ENCODE measurements at regions not wholly inside any gene's neighbourhood (a gene's known extent, or its start where the extent isn't known, plus 50 kb on each side); places are given as distances from the start of the nearest gene placed in this dataset.

DNA sequence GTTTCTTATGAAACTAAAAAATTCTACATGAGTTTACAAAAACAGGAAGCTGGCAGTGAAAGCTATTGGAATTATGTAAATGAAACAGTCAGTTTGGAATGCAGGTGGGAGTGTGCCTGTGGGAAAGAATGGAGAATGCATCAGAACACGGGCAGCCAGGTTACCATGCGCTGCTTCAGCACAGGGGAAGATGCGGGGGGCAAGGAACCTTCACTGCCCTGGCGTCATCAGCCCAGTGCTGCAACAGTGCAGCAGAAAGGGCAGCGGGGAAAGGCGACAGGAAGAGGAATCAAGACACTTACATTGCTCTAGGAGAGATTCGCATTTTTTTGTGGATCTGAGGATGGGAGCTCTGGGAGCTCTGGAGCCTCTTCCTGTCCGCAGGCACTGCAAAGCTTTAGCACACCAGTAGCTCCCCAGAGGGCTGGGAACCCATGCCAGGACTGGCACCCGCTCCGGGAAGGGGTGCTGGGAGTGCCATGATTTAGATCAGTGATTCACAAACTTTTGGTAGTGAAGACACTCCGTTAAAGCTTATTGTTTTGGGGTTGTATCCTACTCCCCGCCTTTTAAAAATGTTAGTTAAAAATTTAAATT, 64.1 kb upstream of the WDR26 start:
- DNase-seq (ENCODE audit: extremely low spot score): no peak
- POLR2A ChIA-PET: interaction anchor here (1.1 kb wide), 1 partner anchor 9 kb away, joined by 4 read pairs; no protein-coding TSS in a partner anchor
- CTCF ChIA-PET: interaction anchor here (0.6 to 4.5 kb wide), 16 partner anchors 10 to 424 kb away, joined by 3 to 38 read pairs (median 3); no protein-coding TSS in a partner anchor

DNA sequence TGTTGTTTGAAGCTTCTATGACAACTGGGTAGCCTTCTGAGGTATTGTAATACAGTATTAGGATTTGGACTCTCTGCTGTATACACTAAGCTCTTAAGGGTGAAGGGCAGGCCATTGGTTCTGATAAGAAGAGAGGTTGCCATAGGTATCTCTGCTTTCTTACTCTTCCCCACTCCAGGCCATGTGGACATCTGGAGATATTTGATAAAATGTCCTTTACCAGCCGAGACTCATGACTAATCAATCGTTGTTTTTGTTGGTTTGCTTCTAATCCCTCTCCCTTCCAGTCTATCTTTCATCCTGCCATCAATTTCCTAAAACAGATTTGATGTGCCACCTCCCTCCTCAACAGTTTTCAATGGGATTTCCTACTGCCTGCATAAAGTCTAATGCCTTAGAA, 64.6 kb upstream of the WDR26 start:
- TF ChIP-seq, protein P1, sequence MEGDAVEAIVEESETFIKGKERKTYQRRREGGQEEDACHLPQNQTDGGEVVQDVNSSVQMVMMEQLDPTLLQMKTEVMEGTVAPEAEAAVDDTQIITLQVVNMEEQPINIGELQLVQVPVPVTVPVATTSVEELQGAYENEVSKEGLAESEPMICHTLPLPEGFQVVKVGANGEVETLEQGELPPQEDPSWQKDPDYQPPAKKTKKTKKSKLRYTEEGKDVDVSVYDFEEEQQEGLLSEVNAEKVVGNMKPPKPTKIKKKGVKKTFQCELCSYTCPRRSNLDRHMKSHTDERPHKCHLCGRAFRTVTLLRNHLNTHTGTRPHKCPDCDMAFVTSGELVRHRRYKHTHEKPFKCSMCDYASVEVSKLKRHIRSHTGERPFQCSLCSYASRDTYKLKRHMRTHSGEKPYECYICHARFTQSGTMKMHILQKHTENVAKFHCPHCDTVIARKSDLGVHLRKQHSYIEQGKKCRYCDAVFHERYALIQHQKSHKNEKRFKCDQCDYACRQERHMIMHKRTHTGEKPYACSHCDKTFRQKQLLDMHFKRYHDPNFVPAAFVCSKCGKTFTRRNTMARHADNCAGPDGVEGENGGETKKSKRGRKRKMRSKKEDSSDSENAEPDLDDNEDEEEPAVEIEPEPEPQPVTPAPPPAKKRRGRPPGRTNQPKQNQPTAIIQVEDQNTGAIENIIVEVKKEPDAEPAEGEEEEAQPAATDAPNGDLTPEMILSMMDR (IDR thresholded peaks at IDR 0.05; ENCODE audit: control extremely low read depth, extremely low read depth, low read depth, missing control alignments): no peak
- POLR2A ChIA-PET: no interaction called here
- CTCF ChIA-PET: interaction anchor here (0.6 to 4.5 kb wide), 10 partner anchors 10 to 423 kb away, joined by 3 to 38 read pairs (median 4); no protein-coding TSS in a partner anchor
- DNase-seq (ENCODE audit: extremely low spot score): no peak

More for the DNA sequence above, 64.1 kb upstream of the WDR26 start:
- TF ChIP-seq, protein P1 (IDR thresholded peaks at IDR 0.05; ENCODE audit: control extremely low read depth, extremely low read depth, low read depth, missing control alignments): no peak

DNA sequence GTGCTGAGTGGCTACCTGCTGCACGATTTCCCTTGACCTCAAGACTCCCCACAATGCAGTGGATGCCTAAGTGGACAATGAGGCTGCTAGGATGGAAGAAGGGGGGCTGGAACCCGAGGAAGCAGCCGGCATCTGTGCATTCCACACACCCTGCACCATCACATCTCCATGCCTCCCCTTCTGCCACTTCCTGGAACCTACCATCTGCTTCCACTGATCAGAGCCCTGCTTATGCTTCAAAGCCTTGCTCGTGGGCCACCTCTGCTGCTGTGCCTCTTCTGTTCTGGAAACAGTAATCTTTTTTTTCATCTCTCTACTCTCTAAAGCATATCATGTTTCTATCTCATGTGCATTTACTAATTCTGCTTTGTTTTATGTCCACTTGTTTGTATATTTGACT, 66.2 kb upstream of the WDR26 start:
- no peak for DNase-seq (ENCODE audit: extremely low spot score)
- CTCF ChIA-PET: no interaction called here
- POLR2A ChIA-PET: no interaction called here
- TF ChIP-seq, protein P1 (IDR thresholded peaks at IDR 0.05; ENCODE audit: control extremely low read depth, extremely low read depth, low read depth, missing control alignments): no peak

GRCh38 chr1:224501836-224502235, 67.2 kb upstream of the WDR26 start:
- TF ChIP-seq, protein P1 (IDR thresholded peaks at IDR 0.05; ENCODE audit: control extremely low read depth, extremely low read depth, low read depth, missing control alignments): no peak
- CTCF ChIA-PET: interaction anchor here (0.9 to 5.6 kb wide), 2 partner anchors 12 kb away, joined by 3 to 53 read pairs; no protein-coding TSS in a partner anchor

DNA sequence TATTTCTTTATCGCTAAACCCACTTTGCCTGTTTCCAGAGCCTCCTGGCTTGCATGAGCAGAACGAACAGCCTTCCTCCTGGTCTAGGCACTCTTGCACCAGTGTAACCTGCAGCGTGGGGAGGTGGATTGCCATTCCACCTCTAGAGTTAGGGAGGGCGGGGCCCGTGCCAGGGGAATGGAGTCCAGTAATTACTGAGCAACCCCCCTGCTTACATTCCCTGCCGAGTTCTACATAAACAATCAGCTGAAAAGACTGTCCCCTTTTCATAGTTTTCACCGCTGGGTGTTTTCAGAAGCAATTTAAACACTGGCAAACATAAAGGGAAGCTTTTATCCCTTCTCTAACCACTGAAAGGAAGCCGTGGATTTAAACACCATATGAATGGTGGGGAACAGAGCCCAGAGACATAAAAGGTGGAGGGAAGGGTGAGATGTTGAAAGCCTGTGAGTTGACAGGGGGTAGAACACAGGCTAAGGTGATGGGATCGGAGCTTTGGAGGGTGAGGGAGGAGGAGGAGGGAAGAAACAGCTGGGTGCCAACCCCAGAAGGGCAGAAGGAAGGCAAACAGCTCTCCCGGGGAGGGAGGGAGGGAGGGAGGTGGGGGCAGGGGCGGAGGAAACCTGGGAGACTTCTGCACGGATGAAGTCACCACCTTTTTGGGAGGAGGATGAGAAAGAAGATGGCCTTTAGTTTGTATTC, 68.0 kb upstream of the WDR26 start:
- CTCF ChIA-PET: interaction anchor here (1.5 to 5.6 kb wide), 2 partner anchors 11 to 46 kb away, joined by 6 to 53 read pairs; no protein-coding TSS in a partner anchor
- TF ChIP-seq, protein P1 (IDR thresholded peaks at IDR 0.05; ENCODE audit: control extremely low read depth, extremely low read depth, low read depth, missing control alignments): no peak
- POLR2A ChIA-PET: no interaction called here
- DNase-seq (ENCODE audit: extremely low spot score): no peak

More at GRCh38 chr1:224501836-224502235, 67.2 kb upstream of the WDR26 start:
- POLR2A ChIA-PET: no interaction called here
- no peak for DNase-seq (ENCODE audit: extremely low spot score)

DNA sequence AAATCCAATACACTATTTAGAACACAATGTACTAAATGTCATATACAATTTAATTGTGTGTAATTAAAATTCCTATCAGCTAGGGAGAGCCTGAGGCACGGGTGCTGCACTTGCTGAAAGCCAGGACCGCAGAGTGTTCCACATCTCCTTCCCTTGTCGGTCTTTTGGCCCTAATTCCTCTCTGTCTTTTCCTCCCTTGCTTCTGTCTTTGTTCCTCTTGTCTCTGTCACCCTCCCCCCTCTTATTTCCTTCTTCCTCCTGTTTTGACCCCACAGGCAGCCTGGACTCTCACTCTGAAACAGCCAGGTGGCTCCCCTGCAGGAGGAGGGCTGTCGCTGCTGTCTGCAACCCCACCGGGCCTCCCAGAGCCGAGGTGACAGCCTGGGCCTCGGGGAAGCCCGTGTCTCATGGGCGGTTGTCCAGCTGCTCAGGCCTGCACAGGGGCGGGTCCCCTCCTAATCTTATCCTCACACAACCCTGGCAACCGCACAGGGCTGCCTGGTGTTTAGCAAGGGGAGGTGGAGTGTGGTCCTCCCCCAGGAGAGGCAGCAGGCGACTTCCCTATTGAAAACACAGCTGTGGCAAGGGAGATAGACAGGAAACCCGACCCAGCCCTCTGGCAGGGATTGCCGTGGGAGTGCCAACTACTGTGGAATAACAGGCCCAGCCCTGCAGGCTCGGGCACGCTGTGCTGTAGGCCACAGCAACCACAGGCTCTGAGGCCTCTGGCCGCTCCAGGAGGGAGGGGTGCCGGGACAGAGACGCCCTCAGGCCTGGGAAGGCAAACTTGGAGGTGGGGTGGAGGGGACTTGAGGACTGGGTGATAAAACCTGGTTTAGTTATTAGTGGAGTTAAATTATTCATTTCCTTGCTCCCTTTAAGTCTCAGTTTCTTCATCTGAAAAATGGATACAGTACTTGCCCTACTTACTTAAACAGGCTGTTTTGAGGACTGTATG, 68.8 kb upstream of the WDR26 start:
- peak; percentile 89 for DNase-seq (ENCODE audit: extremely low spot score)
- TF ChIP-seq, protein P1 (IDR thresholded peaks at IDR 0.05; ENCODE audit: control extremely low read depth, extremely low read depth, low read depth, missing control alignments): peak; percentile 30
- ChIA-PET CTCF (interaction anchor here (1.2 to 5.6 kb wide), 3 partner anchors 10 to 47 kb away, joined by 3 to 53 read pairs (median 6); no protein-coding TSS in a partner anchor), POLR2A (no interaction called here)

Measured in GM10248 (cell line).